H7 (cell line): ENCODE measurements at regions not wholly inside any gene's neighbourhood (a gene's known extent, or its start where the extent isn't known, plus 50 kb on each side); places are given as distances from the start of the nearest gene placed in this dataset.

Experiments
- DNase-seq: peaks from one replicate; pipeline ENCODE4 v3.0.0; 2012
- H3K27me3 ChIP-seq: 2 replicates; pipeline ENCODE4 v1.6.0; 2011; ENCODE audit warnings: mild to moderate bottlenecking, low read length; ENCODE audit not compliant: control insufficient read depth, insufficient read depth
- H3K36me3 ChIP-seq: replicated peaks from 2 replicates; pipeline ENCODE4 v1.5.1; 2011; ENCODE audit warnings: low read length; ENCODE audit not compliant: control insufficient read depth, insufficient read depth
- H3K4me3 ChIP-seq: 2 replicates; pipeline ENCODE4 v1.5.1; 2011; ENCODE audit warnings: low read depth, mild to moderate bottlenecking, control low read depth, low read length, moderate library complexity; ENCODE audit not compliant: insufficient read depth

DNA sequence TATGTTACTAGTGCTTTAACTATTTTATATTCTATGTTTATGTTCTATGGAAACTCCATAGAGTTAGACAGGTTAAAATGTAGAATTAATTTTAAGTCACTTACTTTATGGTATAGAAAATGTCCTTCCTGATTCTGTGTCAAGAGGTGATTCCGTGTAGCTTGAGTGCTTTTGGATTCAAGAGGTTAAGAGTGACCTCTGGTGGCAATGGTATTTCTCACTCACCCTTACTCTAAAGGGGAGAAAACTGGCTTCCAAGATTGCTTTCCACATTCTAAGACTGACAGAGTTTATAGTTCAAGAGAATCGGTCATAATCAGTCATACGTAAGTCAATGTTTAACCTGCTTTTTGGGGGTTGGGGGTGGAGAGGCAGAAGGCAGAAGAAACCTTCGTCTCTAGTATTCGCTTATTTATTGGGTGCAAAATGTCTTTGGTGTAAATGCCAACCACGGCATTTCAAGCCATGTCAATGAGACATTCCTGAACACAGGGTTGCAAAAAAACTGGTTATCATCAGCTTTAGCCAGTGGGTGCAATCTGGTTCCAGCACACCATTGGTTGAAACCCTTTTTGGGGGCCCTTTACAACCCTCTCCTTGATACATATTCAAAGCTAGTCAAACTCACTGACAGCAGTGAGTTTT, 92.0 kb upstream of the VGLL3 start:
- no peak overlapping the region for H3K4me3 ChIP-seq
- DNase-seq: peak; percentile 55

DNA sequence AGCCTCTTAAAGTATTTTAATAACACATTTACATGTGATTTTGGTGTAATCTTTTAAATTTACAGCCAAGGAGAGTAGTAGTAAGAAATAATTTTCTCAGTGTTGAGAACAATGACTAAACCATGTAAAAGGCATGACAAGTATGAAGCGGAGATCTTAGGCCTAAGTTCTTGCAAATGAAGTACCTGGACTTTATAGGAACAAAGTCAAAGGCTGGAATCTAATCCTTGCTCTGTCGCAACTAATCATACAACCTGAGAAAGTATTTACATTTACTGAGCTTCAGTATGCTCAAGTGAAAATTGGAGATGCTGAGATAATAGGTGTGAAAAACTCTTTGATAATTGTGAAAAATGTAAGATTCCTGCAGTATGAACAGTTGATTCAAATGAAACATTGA, 86.4 kb upstream of the VGLL3 start:
- Histone ChIP-seq H3K4me3 (no peak overlapping the region), H3K36me3 (no peaks in the 10 kb centered on the region), H3K27me3 (no peaks in the 10 kb centered on the region)
- DNase-seq: no peak

More for the DNA sequence above, 92.0 kb upstream of the VGLL3 start:
- Histone ChIP-seq H3K27me3 (no peaks in the 10 kb centered on the region), H3K36me3 (no peaks in the 10 kb centered on the region)

GRCh38 chr3:87076946-87077345, 86.0 kb upstream of the VGLL3 start:
- Histone ChIP-seq H3K36me3 (no peaks in the 10 kb centered on the region), H3K4me3 (no peak overlapping the region), H3K27me3 (no peaks in the 10 kb centered on the region)
- no peak for DNase-seq

GRCh38 chr3:87073496-87074145, 82.7 kb upstream of the VGLL3 start:
- no peak overlapping the region for H3K4me3 ChIP-seq
- H3K27me3 ChIP-seq: no peaks in the 10 kb centered on the region
- no peak for DNase-seq
- H3K36me3 ChIP-seq: no peaks in the 10 kb centered on the region

- Histone ChIP-seq H3K36me3 (no peaks in the 10 kb centered on the region), H3K27me3 (no peaks in the 10 kb centered on the region), H3K4me3 (no peak overlapping the region)
- no peak for DNase-seq
Observed at GRCh38 chr3:87072446-87072845, 81.5 kb upstream of the VGLL3 start.

- H3K36me3 ChIP-seq: no peaks in the 10 kb centered on the region
- DNase-seq: no peak
- no peak overlapping the region for H3K4me3 ChIP-seq
- no peaks in the 10 kb centered on the region for H3K27me3 ChIP-seq
Observed at GRCh38 chr3:87069971-87070370, 79.0 kb upstream of the VGLL3 start.

DNA sequence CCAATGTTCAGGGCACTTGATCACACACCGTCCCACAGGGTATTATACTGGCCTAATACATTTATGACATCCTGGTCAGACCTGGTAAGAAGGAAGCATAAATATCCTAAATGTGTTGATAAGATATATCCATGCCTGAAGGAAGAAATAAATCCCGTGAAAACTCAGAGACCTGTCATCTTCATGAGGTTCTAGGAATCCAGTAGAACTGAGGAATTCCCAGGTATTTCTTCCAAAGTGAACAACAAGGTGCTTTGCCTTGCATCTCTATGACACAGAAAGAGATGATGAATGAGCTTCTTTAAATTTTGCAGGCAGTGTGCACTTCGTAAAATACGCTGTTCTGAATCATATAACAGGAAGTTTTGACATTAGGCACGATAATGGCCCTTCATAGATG, 78.1 kb upstream of the VGLL3 start:
- Histone ChIP-seq H3K36me3 (no peaks in the 10 kb centered on the region), H3K4me3 (no peak overlapping the region), H3K27me3 (no peaks in the 10 kb centered on the region)
- no peak for DNase-seq

DNA sequence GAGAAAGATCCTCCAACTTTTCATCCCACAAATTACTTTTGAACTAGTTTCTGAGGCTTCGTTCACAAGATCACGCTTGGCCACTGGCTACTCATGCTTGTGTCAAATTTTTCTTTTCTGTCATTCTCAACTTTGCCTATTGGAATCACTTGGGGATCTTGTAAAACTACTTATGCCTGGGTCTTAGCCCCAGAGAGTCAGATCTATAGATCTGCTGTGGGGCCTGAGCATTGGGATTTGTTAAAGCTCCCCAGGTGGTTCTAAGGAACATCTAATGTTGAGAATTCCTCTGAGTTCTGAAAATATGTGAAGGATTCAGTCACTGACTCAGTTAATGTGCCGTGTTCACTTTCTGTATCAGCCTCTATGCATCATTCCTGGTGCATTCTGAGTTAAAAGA, 71.7 kb upstream of the VGLL3 start:
- no peaks in the 10 kb centered on the region for H3K36me3 ChIP-seq
- no peak overlapping the region for H3K4me3 ChIP-seq
- H3K27me3 ChIP-seq: no peaks in the 10 kb centered on the region
- no peak for DNase-seq

- Histone ChIP-seq H3K27me3 (no peaks in the 10 kb centered on the region), H3K36me3 (no peaks in the 10 kb centered on the region), H3K4me3 (no peak overlapping the region)
- DNase-seq: no peak
Observed at GRCh38 chr3:87057474-87057873, 66.5 kb upstream of the VGLL3 start.

- H3K27me3 ChIP-seq: peaks cover 2% of the 10 kb centered on the region; the same call in 1 of the 2 replicates
- no peak overlapping the region for H3K4me3 ChIP-seq
- H3K36me3 ChIP-seq: no peaks in the 10 kb centered on the region
- DNase-seq: no peak
Observed at GRCh38 chr3:87053553-87053952, 62.6 kb upstream of the VGLL3 start.

DNA sequence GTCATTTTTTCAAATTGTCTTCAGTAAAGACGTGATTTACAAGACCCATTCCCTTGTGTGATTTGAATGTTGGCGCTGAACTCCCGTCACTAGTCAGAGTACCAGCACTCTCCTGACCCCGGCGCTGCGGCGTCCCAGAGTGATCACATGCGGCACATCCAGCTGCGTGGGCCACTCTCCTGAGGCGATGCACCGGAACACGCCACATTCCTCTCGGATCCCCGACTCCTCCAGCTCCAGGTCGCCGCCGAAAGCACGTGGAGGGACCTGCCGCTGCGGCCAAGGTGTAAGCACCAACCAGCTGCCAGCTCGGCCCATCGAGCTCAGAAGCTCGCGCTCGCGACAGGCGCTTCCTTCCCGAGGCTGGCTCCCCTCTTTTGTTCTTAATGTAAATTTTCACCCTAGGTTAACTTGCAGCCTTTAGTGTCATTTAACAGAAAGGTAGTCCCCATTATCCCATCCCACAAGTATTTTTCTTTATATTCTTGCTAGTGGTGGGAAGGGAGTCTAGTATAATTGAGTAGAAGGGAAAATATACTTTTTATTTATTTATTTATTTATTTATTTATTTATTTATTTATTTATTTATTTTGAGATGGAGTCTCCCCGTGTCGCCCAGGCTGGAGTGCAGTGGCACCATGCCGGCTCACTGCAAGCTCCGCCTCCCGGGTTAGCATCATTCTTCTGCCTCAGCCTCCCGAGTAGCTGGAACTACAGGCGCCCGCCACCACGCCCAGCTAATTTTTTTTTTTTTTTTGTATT, 61.7 kb upstream of the VGLL3 start:
- H3K27me3 ChIP-seq: peaks cover 2% of the 10 kb centered on the region; the same call in 1 of the 2 replicates
- H3K4me3 ChIP-seq: peak overlapping the region; percentile 19; the same call in 1 of the 2 replicates
- DNase-seq: peak; percentile 20
- no peaks in the 10 kb centered on the region for H3K36me3 ChIP-seq

DNA sequence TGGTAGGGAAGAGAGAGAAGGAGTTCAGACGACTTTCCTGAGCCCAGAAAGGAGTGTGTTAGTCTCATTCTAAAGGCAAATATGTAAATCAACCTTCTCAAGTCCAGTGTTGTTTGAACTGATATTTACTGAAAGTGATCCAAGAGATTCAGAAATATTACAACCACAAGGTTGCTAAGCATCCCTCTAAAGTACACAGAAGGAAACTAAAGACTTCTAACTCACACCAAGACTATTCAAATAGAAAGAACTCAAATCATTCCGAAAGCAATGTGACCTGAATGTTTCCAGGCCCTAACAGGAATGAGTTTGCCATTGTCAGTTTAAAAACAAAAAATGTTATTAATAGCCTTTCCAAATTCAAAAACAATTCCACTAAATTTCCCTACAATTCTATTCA, 56.9 kb upstream of the VGLL3 start:
- no peaks in the 10 kb centered on the region for H3K36me3 ChIP-seq
- no peak overlapping the region for H3K4me3 ChIP-seq
- H3K27me3 ChIP-seq: peaks cover 2% of the 10 kb centered on the region; the same call in 1 of the 2 replicates
- no peak for DNase-seq

DNA sequence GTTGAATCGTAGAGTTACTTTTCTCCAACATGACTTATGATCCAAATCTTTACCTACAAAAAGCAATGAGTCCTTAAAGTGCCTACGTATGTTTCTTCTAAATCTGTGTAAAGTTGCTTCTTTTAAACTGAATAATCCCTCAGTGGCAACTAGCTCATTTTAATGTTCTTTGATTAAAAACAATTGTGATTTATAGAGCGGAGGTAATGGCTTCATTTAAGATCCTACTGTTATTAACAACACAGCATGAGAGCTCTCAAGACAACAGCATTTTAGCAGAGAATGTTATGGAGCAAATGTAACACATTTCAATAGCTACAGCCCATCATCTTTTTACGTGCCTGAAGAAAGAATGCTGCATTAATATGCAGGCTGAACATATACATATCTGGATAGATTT, 55.3 kb upstream of the VGLL3 start:
- Histone ChIP-seq H3K4me3 (no peak overlapping the region), H3K36me3 (no peaks in the 10 kb centered on the region)

DNA sequence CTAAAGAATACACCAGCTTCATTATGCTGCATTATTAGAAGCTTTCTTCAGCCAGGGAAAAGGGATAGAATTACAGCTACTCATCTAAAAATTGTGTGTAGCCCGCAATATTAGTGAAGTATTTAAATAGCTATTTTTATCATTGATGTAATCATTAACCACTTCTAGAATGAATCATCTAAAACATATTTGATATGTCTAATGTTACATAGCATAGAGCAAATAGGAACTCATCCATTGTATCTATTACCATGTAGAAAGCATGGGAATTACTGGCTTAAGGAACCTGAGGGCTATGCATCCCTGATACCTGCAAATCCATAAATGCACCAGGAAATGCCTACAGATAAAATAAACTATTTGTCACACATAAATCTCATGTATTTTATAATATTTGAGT, 54.5 kb upstream of the VGLL3 start:
- Histone ChIP-seq H3K27me3 (no peaks in the 10 kb centered on the region), H3K36me3 (no peaks in the 10 kb centered on the region), H3K4me3 (no peak overlapping the region)
- no peak for DNase-seq

More for the DNA sequence above, 55.3 kb upstream of the VGLL3 start:
- H3K27me3 ChIP-seq: no peaks in the 10 kb centered on the region
- DNase-seq: no peak

DNA sequence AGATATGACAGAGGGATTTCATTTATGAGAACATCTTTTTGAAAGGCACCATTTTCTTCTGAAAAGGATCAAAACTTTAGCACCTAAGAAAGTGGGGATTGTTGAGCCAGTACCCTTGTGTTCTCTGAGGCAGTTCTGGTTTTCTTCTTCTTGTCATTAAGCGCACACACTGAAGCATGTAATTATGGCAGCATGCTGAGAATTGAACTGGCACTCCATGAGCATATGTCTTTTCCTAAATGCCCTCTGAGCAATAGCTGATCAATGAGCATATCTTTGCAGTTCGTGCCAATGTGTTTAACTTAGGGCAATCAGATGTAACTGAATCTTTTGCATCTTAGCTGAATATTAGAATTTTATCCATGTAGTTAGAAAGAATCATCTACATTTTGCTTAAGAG, 53.9 kb upstream of the VGLL3 start:
- Histone ChIP-seq H3K4me3 (no peak overlapping the region), H3K27me3 (no peaks in the 10 kb centered on the region), H3K36me3 (no peaks in the 10 kb centered on the region)
- DNase-seq: no peak
